ENCODE measurements at regions not wholly inside any gene's neighbourhood (a gene's known extent, or its start where the extent isn't known, plus 50 kb on each side); places are given as distances from the start of the nearest gene placed in this dataset.

- Histone ChIP-seq H3K27ac (ENCODE audit: control insufficient read depth, insufficient read depth) (no peak overlapping the region), H4K20me1 (ENCODE audit: control insufficient read depth, insufficient read depth) (no peaks in the 10 kb centered on the region), H2AFZ (ENCODE audit: control insufficient read depth, low read depth, low read length) (peak overlapping the region; percentile 10), H3K4me1 (ENCODE audit: control insufficient read depth, insufficient read depth, low read length) (peaks cover 5% of the 10 kb centered on the region; the same call in 1 of the 2 replicates), H3K4me3 (no peak overlapping the region), H3K27me3 (replicated peaks in 1 of 2; ENCODE audit: control insufficient read depth in 2 of 2, insufficient read depth in 2 of 2, low read length in 1 of 2) (no peaks in the 10 kb centered on the region), H3K9ac (ENCODE audit: control insufficient read depth, insufficient read depth, low read length) (no peak overlapping the region), H3K4me2 (ENCODE audit: control insufficient read depth, insufficient read depth) (no peak overlapping the region; the same call in 1 of the 2 replicates), H3K79me2 (ENCODE audit: control insufficient read depth, insufficient read depth, low read length) (no peaks in the 10 kb centered on the region), H3K36me3 (ENCODE audit: control insufficient read depth in 2 of 2, insufficient read depth in 2 of 2, low read length in 1 of 2) (no peaks in the 10 kb centered on the region), H3K9me3 (replicated peaks; ENCODE audit: control insufficient read depth, insufficient read depth, low read length) (no peaks in the 10 kb centered on the region; the same call in 2 of the 3 replicates)
- DNase-seq (ENCODE audit: low read depth, low spot score), result no peak
- ChIA-PET RAD21 (ENCODE audit: unreplicated experiment) (no interaction called here), CTCF (interaction anchor here (1.0 kb wide), 1 partner anchor 13 kb away, joined by 3 read pairs; no protein-coding TSS in a partner anchor), SMC1A (ENCODE audit: uncharacterized antibody, unreplicated experiment) (no interaction called here), POLR2A (no interaction called here)
- BruUV-seq (replicated peaks), result no TSS peak
- intact Hi-C loops (cut with micrococcal nuclease; ENCODE audit: unreplicated experiment), result no loop called here
- no peak for ATAC-seq
- WGBS (ENCODE audit: insufficient coverage, insufficient replicate concordance, low lambda C conversion rate, missing lambda C conversion rate), result 45% methylated on average over 3 of the region's 3 CpGs
- no peak for TF ChIP-seq IRF3 (IDR thresholded peaks at IDR 0.05)
- TF ChIP-seq ZNF24 (IDR thresholded peaks at IDR 0.05), result no peak
- TF ChIP-seq ZSCAN29 (IDR thresholded peaks at IDR 0.05), result no peak
- no peak for TF ChIP-seq PML (IDR thresholded peaks at IDR 0.05; ENCODE audit: low read length)
- no peak for TF ChIP-seq STAT1 (conservative IDR thresholded peaks at IDR 0.05)
- no peak for TF ChIP-seq CTCF (IDR thresholded peaks at IDR 0.05 in 2 of 3, conservative IDR thresholded peaks at IDR 0.05 in 1 of 3; ENCODE audit: control insufficient read depth in 2 of 3, extremely low read depth in 1 of 3, insufficient read depth in 1 of 3, low read depth in 3 of 3, low read length in 3 of 3)
- TF ChIP-seq PBX3 (IDR thresholded peaks at IDR 0.05; ENCODE audit: insufficient replicate concordance, low read depth, low read length), result no peak
- no peak for TF ChIP-seq CREB1 (IDR thresholded peaks at IDR 0.05; ENCODE audit: low read depth)
- no peak for TF ChIP-seq RCOR1 (conservative IDR thresholded peaks at IDR 0.05; ENCODE audit: low read depth, low read length)
- no peak for TF ChIP-seq ZNF592 (IDR thresholded peaks at IDR 0.05)
- no peak for TF ChIP-seq CEBPZ (IDR thresholded peaks at IDR 0.05; ENCODE audit: low read depth, low read length)
- in situ Hi-C loops (cut with MboI), result no loop called here
- FAIRE-seq, result no peak
These were observed 79.1 kb downstream of the OGFRL1 start for GRCh38 chr6:71367756-71368155.
